PC-3 (cell line): ENCODE measurements at regions not wholly inside any gene's neighbourhood (a gene's known extent, or its start where the extent isn't known, plus 50 kb on each side); places are given as distances from the start of the nearest gene placed in this dataset.

Source experiments
- ATAC-seq: fragments of 200-7000 bp; cut with Tn5 transposase; 2 replicates; pipeline ENCODE4 v1.9.1; 2020; ENCODE audit warnings: mild to moderate bottlenecking, moderate library complexity
- BruUV-seq: library from RNA; stranded (reverse); fragments of 400-500 nt; replicated peaks from 2 replicates; lab custom pipeline; 2021; lab: Mats Ljungman, UMichigan
- CTCF ChIA-PET: fragments of 300-600 bp; sonication (Branson Sonifier 250); formaldehyde crosslinking; loops from one replicate; lab custom pipeline; 2022; ENCODE audit warnings: antibody characterized with exemption; lab: Charles Lee
- POLR2A ChIA-PET: fragments of 300-600 bp; sonication (Branson Sonifier 250); formaldehyde crosslinking; loops from one replicate; lab custom pipeline; 2022; ENCODE audit warnings: antibody characterized with exemption; ENCODE audit not compliant: unreplicated experiment; lab: Charles Lee
- DNase-seq: peaks from one replicate; pipeline ENCODE4 v3.0.0-alpha.2; 2015
- H2AFZ ChIP-seq: fragments of 300-600 bp; sonication (generic); 2 replicates; pipeline ENCODE4 v1.6.0; 2016; ENCODE audit warnings: antibody characterized with exemption, low read length
- H3F3A ChIP-seq: fragments of 300-600 bp; sonication (generic); one replicate; pipeline ENCODE4 v1.6.0; 2017; ENCODE audit warnings: antibody characterized with exemption, low read length, control low read depth, mild to moderate bottlenecking; ENCODE audit not compliant: unreplicated experiment
- H3K27ac ChIP-seq: fragments of 300-600 bp; sonication (generic); 2 replicates; pipeline ENCODE4 v1.5.1; 2016; ENCODE audit warnings: mild to moderate bottlenecking, low read length
- H3K27me3 ChIP-seq: fragments of 300-600 bp; sonication (generic); 2 replicates; pipeline ENCODE4 v1.6.1; 2016; ENCODE audit warnings: low read length, mixed read lengths
- H3K36me3 ChIP-seq: fragments of 300-600 bp; sonication (generic); 2 replicates; pipeline ENCODE4 v1.6.1; 2016; ENCODE audit warnings: low read depth, mixed run types, low read length, mixed read lengths
- H3K4me1 ChIP-seq: fragments of 300-600 bp; sonication (generic); 2 replicates; pipeline ENCODE4 v1.5.1; 2016; ENCODE audit warnings: low read length; ENCODE audit not compliant: insufficient read depth
- H3K4me2 ChIP-seq: fragments of 300-600 bp; sonication (generic); 2 replicates; pipeline ENCODE4 v1.6.0; 2016; ENCODE audit warnings: low read length
- H3K4me3 ChIP-seq: fragments of 300-600 bp; sonication (generic); 2 replicates; pipeline ENCODE4 v1.5.1; 2016; ENCODE audit warnings: mild to moderate bottlenecking, low read length, mixed read lengths
- H3K79me2 ChIP-seq: fragments of 300-600 bp; sonication (generic); 2 replicates; pipeline ENCODE4 v1.6.1; 2017; ENCODE audit warnings: low read length, mixed read lengths
- H3K9ac ChIP-seq: fragments of 300-600 bp; sonication (generic); 2 replicates; pipeline ENCODE4 v1.6.0; 2016; ENCODE audit warnings: mild to moderate bottlenecking, low read length
- H3K9me2 ChIP-seq: fragments of 300-600 bp; sonication (generic); replicated peaks from 2 replicates; pipeline ENCODE4 v1.6.1; 2016; ENCODE audit warnings: mixed run types, low read length, mixed read lengths
- H3K9me3 ChIP-seq: fragments of 300-600 bp; sonication (generic); 2 replicates; pipeline ENCODE4 v1.6.1; 2016; ENCODE audit warnings: low read length, mixed read lengths
- H4K20me1 ChIP-seq: fragments of 300-600 bp; sonication (generic); 2 replicates; pipeline ENCODE4 v1.6.1; 2016; ENCODE audit warnings: low read length, mixed read lengths
- CTCF ChIP-seq: fragments of 300-600 bp; sonication (generic); conservative IDR thresholded peaks from 2 replicates; pipeline ENCODE4 v1.5.1; 2017; ENCODE audit warnings: antibody characterized with exemption, low read depth, mild to moderate bottlenecking, low read length
- EZH2 ChIP-seq: fragments of 300-600 bp; sonication (generic); IDR thresholded peaks from one replicate; pipeline ENCODE4 v1.6.1; 2017; ENCODE audit warnings: antibody characterized with exemption, mild to moderate bottlenecking, low read length; ENCODE audit not compliant: unreplicated experiment
- EZH2phosphoT487 ChIP-seq: fragments of 300-600 bp; sonication (generic); IDR thresholded peaks from 2 replicates; pipeline ENCODE4 v1.6.1; 2018; ENCODE audit warnings: mild to moderate bottlenecking, antibody characterized with exemption, low read length, borderline replicate concordance
- intact Hi-C: fragments of 100-400 bp; cut with micrococcal nuclease; formaldehyde crosslinking; loops from 2 replicates; pipeline ENCODE4 v1.9.0; 2023

- TF ChIP-seq EZH2 (no peak), EZH2phosphoT487 (no peak), CTCF (no peak)
- H3K9me2 ChIP-seq = 0 out of 2 replicates have a peak, but pooled peaks cover 6% of the 10 kb centered on the region
- CTCF ChIA-PET = no interaction called here
- H3K4me2 ChIP-seq = peak overlapping the region; percentile 57
- H4K20me1 ChIP-seq = no peaks in the 10 kb centered on the region
- peak overlapping the region; percentile 23; the same call in 1 of the 2 replicates for H3K9ac ChIP-seq
- H3K27me3 ChIP-seq = no peaks in the 10 kb centered on the region
- no peaks in the 10 kb centered on the region for H3K36me3 ChIP-seq
- H3K4me3 ChIP-seq = no peak overlapping the region
- H3F3A ChIP-seq = peaks cover 13% of the 10 kb centered on the region
- no TSS peak for BruUV-seq
- H3K4me1 ChIP-seq = peaks cover 28% of the 10 kb centered on the region
- no peaks in the 10 kb centered on the region for H3K79me2 ChIP-seq
- DNase-seq = peak; percentile 87
- POLR2A ChIA-PET = interaction anchor here (0.6 kb wide), 1 partner anchor 9 kb away, joined by 7 read pairs; no protein-coding TSS in a partner anchor
- ATAC-seq = peak; percentile 95
- intact Hi-C loops = loop anchor here (1.0 kb wide), 1 partner anchor 183 kb away; no protein-coding TSS in a partner anchor
- peak overlapping the region; percentile 82 for H3K27ac ChIP-seq
- no peaks in the 10 kb centered on the region for H3K9me3 ChIP-seq
- H2AFZ ChIP-seq = no peak overlapping the region
Observed at GRCh38 chr4:22202246-22202974, 253.8 kb upstream of the KCNIP4 start.

GRCh38 chr4:22201256-22201655 is 252.7 kb upstream of the KCNIP4 start:
- H3K36me3 ChIP-seq = no peaks in the 10 kb centered on the region
- H3K4me1 ChIP-seq = peaks cover 28% of the 10 kb centered on the region
- H3K27ac ChIP-seq = no peak overlapping the region
- no peaks in the 10 kb centered on the region for H3K27me3 ChIP-seq
- no peaks in the 10 kb centered on the region for H4K20me1 ChIP-seq
- H3K4me2 ChIP-seq = no peak overlapping the region; the same call in 1 of the 2 replicates
- H3K9me3 ChIP-seq = no peaks in the 10 kb centered on the region
- ChIA-PET POLR2A (no interaction called here), CTCF (no interaction called here)
- H3K9me2 ChIP-seq = 0 out of 2 replicates have a peak, but pooled peaks cover 6% of the 10 kb centered on the region
- TF ChIP-seq EZH2 = no peak
- TF ChIP-seq EZH2phosphoT487 = no peak
- TF ChIP-seq CTCF = no peak
- H3K4me3 ChIP-seq = no peak overlapping the region
- peaks cover 13% of the 10 kb centered on the region for H3F3A ChIP-seq
- no peak for ATAC-seq
- no peak overlapping the region for H2AFZ ChIP-seq
- H3K79me2 ChIP-seq = no peaks in the 10 kb centered on the region
- no peak for DNase-seq
- intact Hi-C loops = no loop called here
- BruUV-seq = no TSS peak
- no peak overlapping the region for H3K9ac ChIP-seq

DNA sequence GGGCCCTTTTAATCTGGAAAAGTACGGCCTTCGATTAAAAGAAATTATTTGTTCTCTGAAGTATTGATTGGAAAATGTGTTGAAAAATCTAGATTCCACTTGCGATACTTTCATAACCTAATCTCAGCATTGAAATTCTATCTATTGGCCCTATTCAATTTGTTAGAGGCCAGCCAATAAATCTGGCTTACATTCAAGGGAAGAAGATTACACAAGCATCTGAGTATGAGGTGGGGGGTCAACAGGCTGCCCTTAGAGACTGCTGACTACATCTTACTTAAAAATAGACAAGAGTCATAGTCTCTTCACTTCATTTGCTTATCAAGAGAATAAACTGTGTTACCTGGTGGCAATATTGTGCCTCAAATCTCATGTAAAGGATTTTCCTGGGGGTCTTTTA is 248.0 kb upstream of the KCNIP4 start:
- TF ChIP-seq CTCF = no peak
- TF ChIP-seq EZH2 = no peak
- TF ChIP-seq EZH2phosphoT487 = no peak
- CTCF ChIA-PET = no interaction called here
- Histone ChIP-seq H3K27ac (no peak overlapping the region), H3K36me3 (no peaks in the 10 kb centered on the region), H3K4me3 (no peak overlapping the region), H3K4me1 (peaks cover 6% of the 10 kb centered on the region), H3K9me2 (no peaks in the 10 kb centered on the region), H3F3A (no peaks in the 10 kb centered on the region), H3K9me3 (no peaks in the 10 kb centered on the region), H3K79me2 (no peaks in the 10 kb centered on the region), H2AFZ (no peak overlapping the region), H4K20me1 (no peaks in the 10 kb centered on the region), H3K27me3 (no peaks in the 10 kb centered on the region), H3K4me2 (no peak overlapping the region), H3K9ac (no peak overlapping the region)
- DNase-seq = no peak
- BruUV-seq = no TSS peak
- POLR2A ChIA-PET = no interaction called here
- no peak for ATAC-seq
- intact Hi-C loops = no loop called here
